Upper lobe of right lung (tissue), 1 donor: ENCODE measurements at regions not wholly inside any gene's neighbourhood (a gene's known extent, or its start where the extent isn't known, plus 50 kb on each side); places are given as distances from the start of the nearest gene placed in this dataset.

Source experiments
- ATAC-seq: fragments of 200-7000 bp; cut with Tn5 transposase; one replicate; pipeline ENCODE4 v1.9.1; 2020; ENCODE audit warnings: mild to moderate bottlenecking, moderate library complexity
- DNase-seq: peaks from one replicate; pipeline ENCODE4 v3.0.0-alpha.2; 2020
- H3K27ac ChIP-seq: fragments of 200-600 bp; one replicate; pipeline ENCODE4 v1.8.0; 2022
- H3K27me3 ChIP-seq: fragments of 200-600 bp; one replicate; pipeline ENCODE4 v1.8.0; 2022; ENCODE audit warnings: mild to moderate bottlenecking
- H3K36me3 ChIP-seq: fragments of 200-600 bp; one replicate; pipeline ENCODE4 v1.8.0; 2022
- H3K4me1 ChIP-seq: fragments of 200-600 bp; one replicate; pipeline ENCODE4 v1.8.0; 2022
- H3K4me3 ChIP-seq: fragments of 200-600 bp; one replicate; pipeline ENCODE4 v1.8.0; 2022; ENCODE audit warnings: mild to moderate bottlenecking
- H3K9me3 ChIP-seq: fragments of 200-600 bp; one replicate; pipeline ENCODE4 v1.8.0; 2022
- CTCF ChIP-seq: fragments of 200-600 bp; IDR thresholded peaks from one replicate; pipeline ENCODE4 v1.8.0; 2022; ENCODE audit warnings: antibody characterized with exemption
- intact Hi-C: fragments of 100-400 bp; cut with DNase I; formaldehyde crosslinking; loops from one replicate; pipeline ENCODE4 v1.11.0; 2022
- donor health status: DM: no; HTN: yes; CAD: no; lungs with severe emphysema.

GRCh38 chr6:133715270-133715669, 173.6 kb upstream of the TCF21 start:
- no peaks in the 10 kb centered on the region for H3K27me3 ChIP-seq
- H3K27ac ChIP-seq: no peak overlapping the region
- no peaks in the 10 kb centered on the region for H3K4me1 ChIP-seq
- TF ChIP-seq CTCF: no peak
- no peaks in the 10 kb centered on the region for H3K36me3 ChIP-seq
- no peaks in the 10 kb centered on the region for H3K9me3 ChIP-seq
- intact Hi-C loops: no loop called here
- H3K4me3 ChIP-seq: no peak overlapping the region
- ATAC-seq (no peak), DNase-seq (no peak)

GRCh38 chr6:133724726-133725125, 164.2 kb upstream of the TCF21 start:
- H3K4me1 ChIP-seq: no peaks in the 10 kb centered on the region
- no peak for DNase-seq
- H3K4me3 ChIP-seq: no peak overlapping the region
- no peak for ATAC-seq
- no peaks in the 10 kb centered on the region for H3K27me3 ChIP-seq
- intact Hi-C loops: no loop called here
- no peaks in the 10 kb centered on the region for H3K9me3 ChIP-seq
- H3K27ac ChIP-seq: no peak overlapping the region
- no peaks in the 10 kb centered on the region for H3K36me3 ChIP-seq
- no peak for TF ChIP-seq CTCF

GRCh38 chr6:133726188-133726587, 162.7 kb upstream of the TCF21 start:
- ATAC-seq: no peak
- intact Hi-C loops: no loop called here
- no peaks in the 10 kb centered on the region for H3K27me3 ChIP-seq
- no peaks in the 10 kb centered on the region for H3K9me3 ChIP-seq
- no peaks in the 10 kb centered on the region for H3K4me1 ChIP-seq
- H3K4me3 ChIP-seq: no peak overlapping the region
- DNase-seq: no peak
- no peaks in the 10 kb centered on the region for H3K36me3 ChIP-seq
- no peak for TF ChIP-seq CTCF
- H3K27ac ChIP-seq: no peak overlapping the region

- Histone ChIP-seq H3K4me3 (no peak overlapping the region), H3K27ac (no peak overlapping the region), H3K9me3 (peaks cover 5% of the 10 kb centered on the region), H3K36me3 (no peaks in the 10 kb centered on the region), H3K27me3 (no peaks in the 10 kb centered on the region), H3K4me1 (no peaks in the 10 kb centered on the region)
- ATAC-seq: no peak
- TF ChIP-seq CTCF: no peak
- DNase-seq: no peak
- intact Hi-C loops: no loop called here
Observed at GRCh38 chr6:133730881-133731280, 158.0 kb upstream of the TCF21 start.

GRCh38 chr6:133740218-133740617, 148.7 kb upstream of the TCF21 start:
- Histone ChIP-seq H3K4me1 (no peaks in the 10 kb centered on the region), H3K9me3 (no peaks in the 10 kb centered on the region), H3K36me3 (no peaks in the 10 kb centered on the region), H3K4me3 (no peak overlapping the region), H3K27me3 (no peaks in the 10 kb centered on the region), H3K27ac (no peak overlapping the region)
- no peak for DNase-seq
- no peak for ATAC-seq
- TF ChIP-seq CTCF: no peak
- intact Hi-C loops: no loop called here

GRCh38 chr6:133740816-133741215, 148.1 kb upstream of the TCF21 start:
- intact Hi-C loops: no loop called here
- no peaks in the 10 kb centered on the region for H3K4me1 ChIP-seq
- H3K36me3 ChIP-seq: no peaks in the 10 kb centered on the region
- ATAC-seq: no peak
- H3K27ac ChIP-seq: no peak overlapping the region
- no peak for TF ChIP-seq CTCF
- no peaks in the 10 kb centered on the region for H3K9me3 ChIP-seq
- H3K4me3 ChIP-seq: no peak overlapping the region
- no peaks in the 10 kb centered on the region for H3K27me3 ChIP-seq
- no peak for DNase-seq
